Tibial nerve (tissue), 3 donors: ENCODE measurements at regions not wholly inside any gene's neighbourhood (a gene's known extent, or its start where the extent isn't known, plus 50 kb on each side); places are given as distances from the start of the nearest gene placed in this dataset.

Source experiments
- POLR2A ChIP-seq, 2 donors: fragments of 450-650 bp; IDR thresholded peaks; one replicate each; pipeline ENCODE4 v1.6.1; 2017; ENCODE audit warnings: antibody characterized with exemption in 2 of 2, mild to moderate bottlenecking in 2 of 2, moderate library complexity in 2 of 2
- TF ChIP-seq, protein P1 (sequence below), 5 experiments: fragments of 200-600 bp in 3 of 5; fragments of 450-650 bp in 2 of 5; sonication (generic) in 3 of 5; IDR thresholded peaks; one replicate each; pipeline ENCODE4 v1.5.1; 2016 to 2019; ENCODE audit warnings: antibody characterized with exemption in 5 of 5, mild to moderate bottlenecking in 3 of 5, moderate library complexity in 2 of 5

DNA sequence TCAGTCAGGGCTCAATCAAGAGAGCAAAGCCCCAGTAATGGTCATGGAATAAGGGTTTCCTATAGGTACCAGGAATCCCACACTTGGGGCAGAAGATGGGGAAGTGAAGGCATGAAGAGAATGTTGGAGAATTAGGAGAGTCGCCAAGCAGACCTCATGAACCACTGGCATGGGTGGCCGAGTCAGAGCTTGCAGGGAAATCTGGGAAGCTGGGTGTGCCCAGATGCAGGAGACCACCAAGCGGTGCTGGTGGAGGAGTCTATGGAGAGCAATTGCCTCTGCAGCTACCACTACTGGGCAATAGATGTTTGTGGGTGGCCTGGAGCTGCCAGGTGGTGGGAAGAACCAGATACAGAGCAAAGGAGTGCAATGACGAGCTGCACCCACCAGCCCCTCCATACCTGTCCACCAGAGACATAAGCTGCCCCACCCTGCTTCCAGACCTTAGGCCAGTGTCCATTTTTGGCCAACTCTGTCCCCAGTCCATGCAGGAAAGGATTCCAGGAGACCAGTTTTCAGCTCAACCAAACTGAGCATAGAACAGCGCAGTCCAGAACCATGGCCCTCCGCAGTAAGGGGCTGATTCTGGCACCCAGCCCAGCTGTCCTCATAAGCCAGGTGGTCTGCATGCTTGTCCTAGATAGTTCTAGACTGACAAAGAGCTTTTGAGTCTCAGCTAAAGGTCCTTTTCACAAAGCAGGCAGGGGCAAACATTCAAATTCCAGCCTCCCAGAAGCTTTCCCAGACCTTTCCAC is 323.9 kb downstream of the GADD45G start:
- TF ChIP-seq, protein P1, sequence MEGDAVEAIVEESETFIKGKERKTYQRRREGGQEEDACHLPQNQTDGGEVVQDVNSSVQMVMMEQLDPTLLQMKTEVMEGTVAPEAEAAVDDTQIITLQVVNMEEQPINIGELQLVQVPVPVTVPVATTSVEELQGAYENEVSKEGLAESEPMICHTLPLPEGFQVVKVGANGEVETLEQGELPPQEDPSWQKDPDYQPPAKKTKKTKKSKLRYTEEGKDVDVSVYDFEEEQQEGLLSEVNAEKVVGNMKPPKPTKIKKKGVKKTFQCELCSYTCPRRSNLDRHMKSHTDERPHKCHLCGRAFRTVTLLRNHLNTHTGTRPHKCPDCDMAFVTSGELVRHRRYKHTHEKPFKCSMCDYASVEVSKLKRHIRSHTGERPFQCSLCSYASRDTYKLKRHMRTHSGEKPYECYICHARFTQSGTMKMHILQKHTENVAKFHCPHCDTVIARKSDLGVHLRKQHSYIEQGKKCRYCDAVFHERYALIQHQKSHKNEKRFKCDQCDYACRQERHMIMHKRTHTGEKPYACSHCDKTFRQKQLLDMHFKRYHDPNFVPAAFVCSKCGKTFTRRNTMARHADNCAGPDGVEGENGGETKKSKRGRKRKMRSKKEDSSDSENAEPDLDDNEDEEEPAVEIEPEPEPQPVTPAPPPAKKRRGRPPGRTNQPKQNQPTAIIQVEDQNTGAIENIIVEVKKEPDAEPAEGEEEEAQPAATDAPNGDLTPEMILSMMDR (IDR thresholded peaks at IDR 0.05), result no peak
- no peak for TF ChIP-seq POLR2A (IDR thresholded peaks at IDR 0.05)
